NCI-H748 treated with DMSO at 0.1 percent for 48 hours (cell line): ENCODE measurements at regions not wholly inside any gene's neighbourhood (a gene's known extent, or its start where the extent isn't known, plus 50 kb on each side); places are given as distances from the start of the nearest gene placed in this dataset.
"Not testable (repeated sequence)": the region's sequence is repeated elsewhere in the genome, so short reads cannot be mapped to it uniquely, and the experiment has no call there.

ENCODE experiments used
- DNase-seq: peaks from one replicate; lab custom pipeline; 2025; lab: John Stamatoyannopoulos, UW

- DNase-seq, result no peak
Observed at GRCh38 chr2:60246583-60246982, 306.9 kb downstream of the BCL11A start.

DNA sequence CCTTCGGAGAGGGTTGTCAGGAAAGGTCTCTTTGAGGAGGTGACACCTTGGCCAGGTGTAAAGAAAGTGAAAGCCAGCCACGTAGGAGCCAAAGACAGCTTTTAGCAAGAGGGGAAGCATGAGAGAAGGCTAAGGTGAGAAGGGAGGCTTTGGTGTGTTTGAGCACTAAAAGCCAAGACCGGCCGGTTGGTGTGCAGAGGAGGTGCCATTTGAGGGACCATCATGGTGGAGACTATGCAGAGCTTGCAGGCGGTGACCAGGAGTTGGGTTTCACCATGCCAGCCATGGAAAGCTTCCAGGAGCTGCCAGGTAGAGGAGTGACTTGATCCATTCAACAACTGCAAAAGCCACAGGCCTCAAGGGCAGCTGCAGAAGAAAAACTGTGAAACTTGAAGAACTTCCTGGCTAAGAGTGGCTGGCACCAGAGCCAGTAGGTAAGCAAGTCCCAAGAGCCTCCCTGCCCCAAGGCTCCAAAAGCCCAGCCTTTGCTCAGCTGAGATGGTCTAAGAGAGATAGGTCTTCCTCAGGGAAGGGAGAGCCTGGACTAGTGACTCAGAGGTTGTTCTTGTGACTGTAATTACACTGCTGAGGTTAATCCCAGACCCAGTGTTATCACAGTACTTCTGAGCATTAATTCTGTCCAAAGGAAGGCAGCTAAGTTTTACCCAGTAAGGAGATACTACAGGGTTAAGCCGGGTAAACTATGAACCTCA lies 319.0 kb downstream of the BCL11A start:
- DNase-seq, result no peak

- no peak for DNase-seq
Observed at GRCh38 chr2:60230596-60230995, 322.9 kb downstream of the BCL11A start.

DNA sequence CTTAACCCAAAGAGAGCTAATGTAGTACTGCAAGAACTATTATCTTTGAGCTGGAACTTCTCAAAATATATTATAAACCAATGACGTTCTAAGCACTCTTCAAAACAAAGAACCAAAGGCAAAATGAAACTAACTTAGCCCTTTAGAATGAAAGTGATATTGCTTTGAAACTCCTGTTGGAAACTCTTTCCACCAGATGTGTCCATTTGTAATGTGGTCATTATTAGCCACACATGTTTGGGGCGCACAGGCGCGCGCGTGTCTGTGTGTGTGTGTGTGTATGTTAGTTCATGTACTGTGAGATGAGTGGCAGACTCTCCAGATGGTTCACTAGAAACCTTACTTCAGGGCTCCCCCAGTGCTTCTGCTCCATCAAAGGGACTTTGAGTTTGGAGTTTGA lies 323.4 kb downstream of the BCL11A start:
- DNase-seq, result no peak

GRCh38 chr2:60226943-60227342 lies 326.5 kb downstream of the BCL11A start:
- no peak for DNase-seq

DNA sequence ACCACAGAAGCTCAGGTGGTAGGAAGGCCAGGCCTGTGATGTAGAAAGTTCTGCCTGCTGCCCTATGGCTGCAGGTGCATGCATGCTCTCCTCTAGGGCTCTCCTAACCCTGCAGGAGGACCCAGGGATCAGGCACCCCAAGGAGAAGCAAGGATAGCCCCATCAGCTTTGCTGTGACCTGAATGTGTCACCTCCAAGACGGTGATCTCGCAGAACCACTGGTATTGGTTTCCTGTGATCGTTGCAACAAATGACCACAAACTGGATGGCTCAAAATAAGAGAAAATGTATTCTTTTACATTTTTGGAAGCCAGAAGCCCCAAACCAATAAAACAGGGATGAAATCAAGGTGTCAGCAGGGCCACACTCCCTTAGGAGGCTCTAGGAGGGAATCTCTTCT lies 327.3 kb downstream of the BCL11A start:
- no peak for DNase-seq

GRCh38 chr2:60223859-60224258 lies 329.6 kb downstream of the BCL11A start:
- no peak for DNase-seq

- DNase-seq, result no peak
Observed at GRCh38 chr2:60221098-60221497, 332.4 kb downstream of the BCL11A start.

DNA sequence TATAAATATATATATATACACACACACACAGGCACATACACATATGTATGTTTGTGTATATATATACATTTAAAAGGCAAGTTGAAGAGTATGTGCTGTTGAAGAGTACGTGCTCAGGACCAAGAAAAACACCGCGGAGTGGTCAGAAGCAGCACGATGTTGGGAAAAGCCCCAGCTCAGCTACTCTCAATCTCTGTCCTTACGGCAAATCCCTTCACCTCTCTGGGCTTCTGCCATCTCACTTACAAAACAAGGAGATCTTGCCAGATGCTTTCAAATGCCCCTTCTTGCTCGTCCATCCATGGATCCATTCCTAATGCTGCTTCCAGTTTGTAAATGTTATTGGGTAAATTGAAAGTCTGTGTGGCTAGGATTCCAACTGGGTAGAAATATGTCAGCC lies 333.9 kb downstream of the BCL11A start:
- DNase-seq, result no peak

- DNase-seq, result no peak
Observed at GRCh38 chr2:60216452-60216995, 336.9 kb downstream of the BCL11A start.

DNA sequence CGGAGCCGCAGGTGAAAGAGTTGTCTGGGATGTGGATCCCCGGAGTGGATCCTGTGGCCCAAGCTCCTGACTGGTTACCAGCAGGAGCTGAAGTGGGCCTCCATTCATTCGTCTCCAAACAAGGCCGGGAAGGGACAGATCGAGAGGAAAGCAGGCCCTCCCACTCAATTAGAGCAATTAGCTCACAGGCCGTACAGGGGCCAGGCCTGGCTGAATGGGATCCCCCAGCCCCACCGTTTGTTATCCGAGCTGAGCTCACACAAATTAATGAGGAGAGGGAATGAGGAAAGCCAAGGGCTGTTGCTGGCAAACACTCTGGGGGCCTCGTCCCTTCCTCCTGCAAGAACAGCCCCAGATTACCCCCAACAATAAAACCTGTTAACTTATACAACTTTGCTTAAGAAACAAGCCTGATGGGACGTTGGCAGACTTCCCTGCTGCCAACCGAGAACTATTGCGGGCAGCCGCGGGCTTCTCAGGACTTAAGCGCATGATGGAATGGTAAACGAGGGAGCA lies 338.0 kb downstream of the BCL11A start:
- DNase-seq, result no peak

DNA sequence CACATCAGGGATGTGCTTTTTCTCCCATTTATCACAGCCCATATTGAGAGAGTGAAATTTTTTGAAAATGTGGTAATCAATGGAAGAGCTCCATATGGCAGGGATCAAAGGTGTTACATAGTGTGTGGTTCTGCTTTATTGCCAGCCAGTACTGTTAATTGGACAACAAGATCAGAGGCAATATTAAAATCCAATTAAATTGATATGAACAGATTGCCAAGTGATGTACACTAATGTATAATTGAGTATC lies 338.9 kb downstream of the BCL11A start:
- DNase-seq, result no peak

- DNase-seq, result no peak
Observed at GRCh38 chr2:60213865-60214625, 339.4 kb downstream of the BCL11A start.

DNA sequence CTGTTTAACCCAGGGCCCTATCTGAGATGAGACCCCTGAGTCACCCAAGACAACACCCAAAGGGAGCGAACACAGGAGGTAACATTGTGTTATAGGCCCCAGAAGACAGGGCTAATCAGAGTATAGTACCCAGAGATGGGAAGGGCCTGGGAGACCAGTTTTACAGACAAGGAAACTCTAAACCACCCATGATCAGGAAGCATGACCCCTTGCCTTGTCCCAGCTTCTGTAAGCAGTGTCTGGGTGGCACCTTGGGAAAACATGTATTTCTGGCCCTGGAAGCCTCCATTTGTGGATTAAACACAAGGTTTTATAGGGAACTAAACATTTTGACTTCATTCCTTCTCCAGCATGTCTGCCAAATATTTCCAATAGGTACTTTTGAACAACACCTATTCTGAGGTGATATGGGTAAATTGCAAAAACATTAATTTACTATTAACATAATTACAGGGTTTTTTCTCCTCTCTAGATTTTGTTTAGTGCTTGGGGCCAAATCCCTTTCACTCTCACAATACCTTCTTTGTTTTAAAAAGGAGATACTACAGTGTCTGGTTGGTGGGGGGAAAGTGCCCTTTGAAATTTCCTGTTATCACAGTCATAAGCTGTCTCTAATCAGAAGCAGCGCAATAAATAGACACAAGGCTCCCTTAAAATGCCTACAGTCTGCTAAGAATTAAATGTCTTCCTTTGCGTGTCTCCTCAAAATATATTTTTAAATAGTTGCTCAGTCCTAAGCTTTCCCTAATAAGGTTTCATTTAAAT lies 341.1 kb downstream of the BCL11A start:
- no peak for DNase-seq

DNA sequence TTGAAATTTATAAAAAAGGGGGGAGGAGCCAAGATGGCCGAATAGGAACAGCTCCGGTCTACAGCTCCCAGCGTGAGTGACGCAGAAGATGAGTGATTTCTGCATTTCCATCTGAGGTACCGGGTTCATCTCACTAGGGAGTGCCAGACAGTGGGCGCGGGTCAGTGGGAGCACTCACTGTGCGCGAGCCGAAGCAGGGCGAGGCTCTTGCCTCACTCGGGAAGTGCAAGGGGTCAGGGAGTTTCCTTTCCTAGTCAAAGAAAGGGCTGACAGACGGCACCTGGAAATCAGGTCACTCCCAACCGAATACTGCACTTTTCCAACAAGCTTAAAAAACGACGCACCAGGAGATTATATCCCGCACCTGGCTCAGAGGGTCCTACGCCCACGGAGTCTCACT lies 364.4 kb downstream of the BCL11A start:
- DNase-seq, result not testable (repeated sequence)

GRCh38 chr2:60175290-60175689 lies 378.2 kb downstream of the BCL11A start:
- no peak for DNase-seq

DNA sequence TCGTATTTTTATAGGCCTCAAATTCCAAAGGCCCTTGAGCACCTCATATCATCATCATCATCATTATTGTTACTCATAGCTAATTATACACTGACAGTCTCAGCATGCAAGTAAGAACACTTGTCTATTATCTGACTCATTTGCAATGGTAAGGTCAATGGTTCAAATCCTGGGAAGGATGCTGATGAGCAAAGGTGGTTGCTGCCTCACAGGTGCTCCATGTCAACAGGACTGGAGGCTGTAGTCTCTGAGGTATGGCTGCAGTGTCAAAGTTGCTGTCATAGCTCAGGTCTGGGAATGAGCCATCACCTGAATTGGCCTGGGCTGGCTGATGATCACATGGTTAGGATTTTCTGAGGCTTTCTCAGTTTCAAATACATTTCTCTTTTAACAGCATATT lies 379.3 kb downstream of the BCL11A start:
- no peak for DNase-seq

DNA sequence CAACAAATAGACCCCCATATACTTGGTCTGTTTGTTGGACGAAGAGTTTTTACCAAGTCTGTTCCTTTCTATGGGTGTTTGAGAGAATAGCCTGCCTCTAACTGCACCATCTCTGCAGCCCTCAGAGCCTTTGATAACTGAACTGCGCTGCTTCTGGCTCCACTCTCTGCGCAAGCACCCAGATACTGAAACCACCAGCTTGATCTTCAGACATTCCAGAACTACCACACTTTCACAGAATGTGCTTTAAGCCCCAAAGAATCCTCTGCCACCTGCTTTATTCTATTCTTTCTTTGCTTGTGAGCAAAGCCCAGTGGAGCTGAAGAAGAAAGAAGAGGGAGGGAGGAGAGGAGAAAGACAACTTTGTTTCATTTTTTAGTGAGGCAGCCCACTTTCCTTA lies 380.7 kb downstream of the BCL11A start:
- DNase-seq, result no peak

GRCh38 chr2:60170272-60170671 lies 383.2 kb downstream of the BCL11A start:
- no peak for DNase-seq

- no peak for DNase-seq
Observed at GRCh38 chr2:60168247-60168646, 385.2 kb downstream of the BCL11A start.

DNA sequence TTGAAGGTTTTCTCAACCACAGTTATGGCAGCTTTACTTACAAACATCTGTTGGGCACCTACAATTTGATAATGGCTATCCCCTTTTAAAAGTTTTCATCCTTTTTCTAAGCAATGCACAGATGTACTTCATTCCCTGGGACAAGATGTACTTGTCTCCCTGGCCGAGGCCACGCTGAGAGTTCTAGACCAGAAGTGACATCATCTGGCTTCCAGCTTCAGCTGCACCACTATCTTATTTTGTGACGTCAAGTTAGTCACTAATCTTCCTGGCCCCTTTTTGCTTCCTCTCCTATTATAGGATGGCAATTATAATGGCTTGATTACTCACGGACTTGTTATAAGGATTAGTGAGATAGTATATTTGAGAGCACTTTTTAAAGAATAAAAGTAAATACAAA lies 386.4 kb downstream of the BCL11A start:
- DNase-seq, result no peak

- no peak for DNase-seq
Observed at GRCh38 chr2:60163691-60164090, 389.8 kb downstream of the BCL11A start.

GRCh38 chr2:60159519-60159918 lies 393.9 kb downstream of the BCL11A start:
- DNase-seq, result no peak
